ENCODE measurements at regions not wholly inside any gene's neighbourhood (a gene's known extent, or its start where the extent isn't known, plus 50 kb on each side); places are given as distances from the start of the nearest gene placed in this dataset.

GRCh38 chr4:116926631-116927295 lies 158.6 kb downstream of the TRAM1L1 start:
- no peak for TF ChIP-seq Cebpa-rat (IDR thresholded peaks at IDR 0.05)
- H3K4me2 ChIP-seq, result no peak overlapping the region
- H3K36me3 ChIP-seq, result no peaks in the 10 kb centered on the region
- H4K20me1 ChIP-seq, result no peaks in the 10 kb centered on the region
- no peak overlapping the region for H3K27ac ChIP-seq
- peaks cover 6% of the 10 kb centered on the region; the same call in 1 of the 2 replicates for H3K9me3 ChIP-seq
- no peak overlapping the region for H3K9ac ChIP-seq
- H3K27me3 ChIP-seq, result no peaks in the 10 kb centered on the region
- H3K4me3 ChIP-seq, result no peak overlapping the region
- no peaks in the 10 kb centered on the region for H3K4me1 ChIP-seq

GRCh38 chr4:116925900-116926457 lies 159.4 kb downstream of the TRAM1L1 start:
- H3K27me3 ChIP-seq, result no peaks in the 10 kb centered on the region
- no peaks in the 10 kb centered on the region for H3K36me3 ChIP-seq
- H3K9ac ChIP-seq, result no peak overlapping the region
- no peak for TF ChIP-seq Cebpa-rat (IDR thresholded peaks at IDR 0.05)
- no peak overlapping the region for H3K27ac ChIP-seq
- H3K4me2 ChIP-seq, result no peak overlapping the region
- H3K4me1 ChIP-seq, result no peaks in the 10 kb centered on the region
- H4K20me1 ChIP-seq, result no peaks in the 10 kb centered on the region
- H3K9me3 ChIP-seq, result peaks cover 6% of the 10 kb centered on the region; the same call in 1 of the 2 replicates
- H3K4me3 ChIP-seq, result no peak overlapping the region

- Histone ChIP-seq H3K4me1 (no peaks in the 10 kb centered on the region), H3K27me3 (no peaks in the 10 kb centered on the region), H3K36me3 (no peaks in the 10 kb centered on the region), H3K9ac (no peak overlapping the region), H3K4me3 (no peak overlapping the region), H3K9me3 (peaks cover 6% of the 10 kb centered on the region; the same call in 1 of the 2 replicates), H3K4me2 (no peak overlapping the region), H3K27ac (no peak overlapping the region), H4K20me1 (no peaks in the 10 kb centered on the region)
- no peak for TF ChIP-seq Cebpa-rat (IDR thresholded peaks at IDR 0.05)
Observed at GRCh38 chr4:116923389-116923788, 162.0 kb downstream of the TRAM1L1 start.

- Histone ChIP-seq H3K4me3 (no peak overlapping the region), H3K9me3 (no peaks in the 10 kb centered on the region), H4K20me1 (no peaks in the 10 kb centered on the region), H3K27me3 (no peaks in the 10 kb centered on the region), H3K36me3 (no peaks in the 10 kb centered on the region), H3K9ac (no peak overlapping the region), H3K4me2 (no peak overlapping the region), H3K4me1 (no peaks in the 10 kb centered on the region), H3K27ac (no peak overlapping the region)
- no peak for TF ChIP-seq Cebpa-rat (IDR thresholded peaks at IDR 0.05)
Observed at GRCh38 chr4:116913451-116913850, 171.9 kb downstream of the TRAM1L1 start.

- H4K20me1 ChIP-seq, result no peaks in the 10 kb centered on the region
- no peaks in the 10 kb centered on the region for H3K27me3 ChIP-seq
- H3K9me3 ChIP-seq, result no peaks in the 10 kb centered on the region
- no peak for TF ChIP-seq Cebpa-rat (IDR thresholded peaks at IDR 0.05)
- no peak overlapping the region for H3K27ac ChIP-seq
- H3K36me3 ChIP-seq, result no peaks in the 10 kb centered on the region
- H3K9ac ChIP-seq, result no peak overlapping the region
- H3K4me2 ChIP-seq, result no peak overlapping the region
- no peak overlapping the region for H3K4me3 ChIP-seq
- H3K4me1 ChIP-seq, result no peaks in the 10 kb centered on the region
Observed at GRCh38 chr4:116906758-116907157, 178.6 kb downstream of the TRAM1L1 start.

- no peaks in the 10 kb centered on the region for H4K20me1 ChIP-seq
- no peak overlapping the region for H3K27ac ChIP-seq
- H3K4me2 ChIP-seq, result no peak overlapping the region
Observed at GRCh38 chr4:116899561-116899960, 185.8 kb downstream of the TRAM1L1 start.

GRCh38 chr4:116885579-116885978 lies 199.8 kb downstream of the TRAM1L1 start:
- TF ChIP-seq Cebpa-rat (IDR thresholded peaks at IDR 0.05), result no peak
- no peaks in the 10 kb centered on the region for H3K9me3 ChIP-seq
- H3K4me2 ChIP-seq, result no peak overlapping the region
- no peak overlapping the region for H3K4me3 ChIP-seq
- no peaks in the 10 kb centered on the region for H3K36me3 ChIP-seq
- H3K9ac ChIP-seq, result no peak overlapping the region
- no peaks in the 10 kb centered on the region for H4K20me1 ChIP-seq
- H3K27ac ChIP-seq, result no peak overlapping the region
- no peaks in the 10 kb centered on the region for H3K27me3 ChIP-seq
- H3K4me1 ChIP-seq, result no peaks in the 10 kb centered on the region

More at GRCh38 chr4:116899561-116899960, 185.8 kb downstream of the TRAM1L1 start:
- Histone ChIP-seq H3K9ac (no peak overlapping the region), H3K27me3 (no peaks in the 10 kb centered on the region), H3K4me1 (no peaks in the 10 kb centered on the region), H3K4me3 (no peak overlapping the region), H3K9me3 (no peaks in the 10 kb centered on the region), H3K36me3 (no peaks in the 10 kb centered on the region)
- TF ChIP-seq Cebpa-rat (IDR thresholded peaks at IDR 0.05), result no peak

GRCh38 chr4:116882503-116882902 lies 202.9 kb downstream of the TRAM1L1 start:
- H3K4me2 ChIP-seq, result no peak overlapping the region
- H3K4me3 ChIP-seq, result no peak overlapping the region
- no peaks in the 10 kb centered on the region for H3K4me1 ChIP-seq
- no peak overlapping the region for H3K9ac ChIP-seq
- no peak overlapping the region for H3K27ac ChIP-seq
- H3K9me3 ChIP-seq, result no peaks in the 10 kb centered on the region
- H3K27me3 ChIP-seq, result no peaks in the 10 kb centered on the region
- H3K36me3 ChIP-seq, result no peaks in the 10 kb centered on the region
- no peaks in the 10 kb centered on the region for H4K20me1 ChIP-seq
- TF ChIP-seq Cebpa-rat (IDR thresholded peaks at IDR 0.05), result no peak

GRCh38 chr4:116881077-116881476 lies 204.3 kb downstream of the TRAM1L1 start:
- Histone ChIP-seq H3K27ac (no peak overlapping the region), H3K4me3 (no peak overlapping the region), H3K27me3 (no peaks in the 10 kb centered on the region), H3K9ac (no peak overlapping the region), H3K4me1 (no peaks in the 10 kb centered on the region), H4K20me1 (no peaks in the 10 kb centered on the region), H3K4me2 (no peak overlapping the region), H3K36me3 (no peaks in the 10 kb centered on the region), H3K9me3 (no peaks in the 10 kb centered on the region)
- TF ChIP-seq Cebpa-rat (IDR thresholded peaks at IDR 0.05), result no peak

- Histone ChIP-seq H3K9me3 (no peaks in the 10 kb centered on the region), H3K27ac (no peak overlapping the region), H3K4me1 (no peaks in the 10 kb centered on the region), H3K27me3 (no peaks in the 10 kb centered on the region), H3K4me3 (no peak overlapping the region), H3K36me3 (no peaks in the 10 kb centered on the region), H3K4me2 (no peak overlapping the region), H4K20me1 (no peaks in the 10 kb centered on the region), H3K9ac (no peak overlapping the region)
- no peak for TF ChIP-seq Cebpa-rat (IDR thresholded peaks at IDR 0.05)
Observed at GRCh38 chr4:116880625-116881024, 204.8 kb downstream of the TRAM1L1 start.

Data from BLaER1 (cell line).